GM19463 (cell line): ENCODE measurements at regions not wholly inside any gene's neighbourhood (a gene's known extent, or its start where the extent isn't known, plus 50 kb on each side); places are given as distances from the start of the nearest gene placed in this dataset.

Source experiments
- ATAC-seq: cut with Tn5 transposase; IDR thresholded peaks from one replicate; pipeline ENCODE4 v1.9.1; 2021; ENCODE audit warnings: mild to moderate bottlenecking, moderate library complexity; ENCODE audit not compliant: unreplicated experiment

- no peak for ATAC-seq
These were observed 209.1 kb upstream of the CXCL12 start for GRCh38 chr10:44593952-44594351.

GRCh38 chr10:44607116-44607515, 222.2 kb upstream of the CXCL12 start:
- ATAC-seq, result no peak

- ATAC-seq, result no peak
These were observed 234.0 kb upstream of the CXCL12 start for GRCh38 chr10:44618910-44619309.

DNA sequence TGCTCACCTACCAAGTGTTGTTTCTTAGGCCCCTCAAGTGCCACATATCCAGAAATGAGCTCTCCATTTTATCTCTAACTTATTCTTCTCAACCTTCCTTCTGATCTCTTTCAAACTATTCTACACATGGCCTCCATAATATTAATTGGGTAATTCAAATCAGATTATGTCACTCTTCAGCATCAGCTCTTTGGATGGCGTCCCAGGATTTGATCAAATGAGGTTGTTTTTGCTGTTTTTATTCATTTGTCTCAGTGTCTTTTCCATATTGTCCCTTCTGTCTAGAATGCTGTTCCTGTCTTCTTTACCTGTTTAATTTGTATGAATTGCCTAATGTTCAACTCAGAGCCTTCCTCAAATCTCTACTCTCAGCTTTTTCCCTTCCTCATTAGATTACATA, 234.6 kb upstream of the CXCL12 start:
- ATAC-seq, result no peak

DNA sequence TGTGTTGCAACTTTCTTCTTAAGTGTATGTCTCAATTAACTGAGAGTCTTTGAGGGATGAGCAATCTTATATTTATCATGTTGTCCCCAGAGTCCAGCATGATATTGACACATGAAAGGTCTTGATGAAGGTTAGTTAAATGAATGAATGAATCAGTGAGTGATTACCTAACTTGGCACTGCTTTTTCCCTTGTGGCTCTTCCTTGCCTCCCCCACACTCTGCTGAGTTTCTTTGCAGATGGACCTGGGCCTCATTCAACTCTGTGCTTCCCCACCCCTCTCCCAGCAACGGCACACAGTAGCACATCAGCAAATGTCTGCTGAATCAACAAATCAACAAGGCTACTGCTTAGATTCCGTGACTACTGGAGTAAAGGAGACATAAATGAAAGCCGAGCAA, 235.1 kb upstream of the CXCL12 start:
- no peak for ATAC-seq

GRCh38 chr10:44627591-44628354, 242.9 kb upstream of the CXCL12 start:
- ATAC-seq, result no peak

- ATAC-seq, result no peak
These were observed 244.0 kb upstream of the CXCL12 start for GRCh38 chr10:44628921-44629320.

DNA sequence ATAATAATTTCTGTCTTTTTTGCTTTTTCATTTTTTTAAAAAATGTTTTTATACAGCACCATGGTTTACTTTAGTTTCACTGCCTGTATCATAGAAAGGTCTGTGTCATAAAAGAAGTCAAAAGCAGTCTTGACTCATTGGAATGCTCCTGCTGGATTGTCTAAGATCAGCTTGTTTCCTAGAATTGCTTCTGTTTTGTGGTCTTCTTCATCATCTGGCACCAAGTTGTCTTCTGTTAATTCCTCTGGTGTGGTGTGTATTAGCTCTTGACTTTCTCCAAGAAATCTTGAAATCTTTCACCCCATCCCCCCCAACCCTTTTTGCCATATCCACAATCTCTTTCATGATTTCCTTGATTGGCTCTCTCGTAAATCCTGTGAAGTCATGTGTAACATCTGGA, 250.3 kb upstream of the CXCL12 start:
- ATAC-seq, result no peak

GRCh38 chr10:44636625-44637024, 251.7 kb upstream of the CXCL12 start:
- no peak for ATAC-seq

- ATAC-seq, result no peak
These were observed 255.5 kb upstream of the CXCL12 start for GRCh38 chr10:44640429-44640828.

DNA sequence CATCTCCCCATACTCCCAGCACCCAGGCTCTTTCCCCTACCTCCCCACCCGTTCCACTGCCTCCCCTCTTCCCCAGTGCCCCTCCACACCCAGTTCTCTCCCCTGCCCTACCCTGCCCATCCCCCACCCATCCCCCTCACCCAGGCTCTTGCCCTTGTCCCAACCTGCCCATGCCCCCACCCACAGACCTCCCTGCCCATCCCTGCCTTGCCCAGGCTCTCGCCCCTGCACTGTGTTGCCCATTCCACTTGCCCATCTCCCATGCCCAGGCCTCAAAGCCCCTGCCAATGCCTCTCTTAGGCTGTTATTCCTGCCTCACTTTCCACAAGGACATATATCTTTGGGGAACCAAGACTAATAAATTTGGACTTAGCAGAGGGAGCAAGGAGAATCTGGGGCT, 262.6 kb upstream of the CXCL12 start:
- ATAC-seq, result no peak

DNA sequence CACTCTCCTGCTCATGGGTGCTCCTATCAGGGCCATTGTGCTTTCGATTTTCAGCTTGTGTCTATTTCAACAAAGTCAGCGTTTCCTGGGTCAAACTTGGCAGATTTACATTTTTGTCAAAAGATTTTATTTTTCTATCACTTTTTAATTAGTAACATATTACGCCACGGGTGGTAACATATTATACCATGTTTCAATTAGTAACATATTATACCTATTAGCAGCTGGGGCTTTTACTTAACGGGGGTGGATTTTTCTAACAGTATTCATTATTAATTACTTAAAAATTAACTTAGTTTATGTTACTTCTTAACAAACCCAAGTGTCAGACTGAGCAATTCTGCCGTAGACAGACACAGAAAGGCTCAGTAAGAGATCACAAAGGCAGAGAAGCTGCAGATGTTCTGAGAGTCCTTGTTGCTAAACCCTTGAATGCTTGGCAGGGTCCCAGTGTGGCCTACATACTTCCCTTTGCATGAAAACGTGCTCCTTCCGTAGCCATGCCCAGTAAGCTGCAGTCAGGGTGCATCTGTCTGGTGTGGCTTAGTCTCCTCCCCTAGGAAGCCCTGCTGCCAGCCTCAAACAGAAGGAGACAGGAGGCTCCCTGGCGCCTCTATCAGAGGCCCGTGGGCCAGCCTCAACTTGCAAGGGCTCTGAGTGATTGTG, 263.1 kb upstream of the CXCL12 start:
- peak; percentile 87 for ATAC-seq

GRCh38 chr10:44650691-44651661, 260.2 kb upstream of the TMEM72 start:
- no peak for ATAC-seq

- ATAC-seq, result no peak
These were observed 259.3 kb upstream of the TMEM72 start for GRCh38 chr10:44651834-44652233.

GRCh38 chr10:44659320-44659719, 251.8 kb upstream of the TMEM72 start:
- ATAC-seq, result no peak

GRCh38 chr10:44660271-44660670, 250.9 kb upstream of the TMEM72 start:
- ATAC-seq, result no peak

- ATAC-seq, result no peak
These were observed 249.1 kb upstream of the TMEM72 start for GRCh38 chr10:44662051-44662450.

DNA sequence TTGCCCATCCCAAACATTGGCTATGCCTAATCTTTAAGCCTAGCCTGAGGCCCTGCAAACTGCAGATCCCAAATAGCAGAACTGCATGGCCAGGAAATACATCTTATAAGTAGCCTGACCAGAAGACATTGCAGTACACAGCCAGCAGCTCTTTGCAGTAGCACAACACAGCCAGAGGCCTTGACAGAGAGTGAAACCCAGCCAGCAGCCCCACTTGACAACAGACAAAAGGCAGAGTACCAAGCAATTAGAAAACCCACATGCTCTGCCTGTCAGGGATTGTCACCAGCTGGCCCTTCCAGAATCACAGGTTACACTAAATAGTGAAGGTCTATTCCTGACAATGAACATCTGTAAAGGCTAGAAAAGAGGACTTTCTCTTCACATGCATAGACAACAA, 242.8 kb upstream of the TMEM72 start:
- no peak for ATAC-seq

DNA sequence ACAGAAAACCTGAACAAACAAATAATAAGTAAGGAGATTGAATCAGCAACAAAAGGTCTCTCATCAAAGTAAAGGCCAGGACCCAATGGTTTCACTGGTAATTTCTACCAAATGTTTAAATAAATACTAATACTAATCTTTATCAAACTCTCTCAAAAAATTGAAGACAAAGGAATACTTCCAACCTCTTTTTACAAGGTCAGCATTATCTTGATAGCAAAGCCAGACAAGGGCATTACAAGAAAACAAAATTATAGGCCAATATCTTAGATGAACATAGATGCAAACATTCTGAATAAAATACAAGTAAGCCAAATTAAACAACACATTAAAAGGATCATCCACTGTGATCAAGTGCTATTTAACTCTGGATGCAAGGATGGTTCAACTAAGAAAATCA, 239.8 kb upstream of the TMEM72 start:
- ATAC-seq, result no peak

GRCh38 chr10:44673245-44673983, 237.7 kb upstream of the TMEM72 start:
- no peak for ATAC-seq
